ENCODE measurements at regions not wholly inside any gene's neighbourhood (a gene's known extent, or its start where the extent isn't known, plus 50 kb on each side); places are given as distances from the start of the nearest gene placed in this dataset.

GRCh38 chr3:71921036-71921435 lies 136.1 kb upstream of the PROK2 start:
- Histone ChIP-seq H3K27ac (ENCODE audit: low read depth, low read length) (no peak overlapping the region), H3K36me3 (ENCODE audit: control insufficient read depth, insufficient read depth, low read length) (no peaks in the 10 kb centered on the region), H3K9ac (ENCODE audit: extremely low read depth, low read length, poor library complexity, severe bottlenecking) (no peak overlapping the region), H3K27me3 (ENCODE audit: control insufficient read depth, insufficient read depth, low read length, poor library complexity, severe bottlenecking) (peaks cover 24% of the 10 kb centered on the region), H3K9me3 (ENCODE audit: control insufficient read depth, low read length) (no peaks in the 10 kb centered on the region), H3K4me1 (ENCODE audit: control insufficient read depth, insufficient read depth, low read length) (no peaks in the 10 kb centered on the region), H3K4me3 (ENCODE audit: low read length) (no peak overlapping the region)
- peaks cover 21% of the 10 kb centered on the region for H3K4me1 Mint-ChIP-seq
- no peak overlapping the region for H3K4me3 Mint-ChIP-seq
- no peak for TF ChIP-seq CTCF (conservative IDR thresholded peaks at IDR 0.05)
- H3K9me3 Mint-ChIP-seq: no peaks in the 10 kb centered on the region
- no peak overlapping the region for H3K27ac Mint-ChIP-seq
- no peak for DNase-seq
- WGBS, 2 experiments (ENCODE audit: insufficient coverage in 1 of 2, insufficient read length in 1 of 2): 90 to 95% methylated on average over 1 of the region's 1 CpG
- H3K27me3 Mint-ChIP-seq (ENCODE audit: insufficient read depth): peaks cover 39% of the 10 kb centered on the region
- H3K36me3 Mint-ChIP-seq (ENCODE audit: low read depth): no peaks in the 10 kb centered on the region

- H3K4me3 ChIP-seq (ENCODE audit: low read length): no peak overlapping the region
- no peak for TF ChIP-seq CTCF (conservative IDR thresholded peaks at IDR 0.05)
- no peaks in the 10 kb centered on the region for H3K36me3 Mint-ChIP-seq (ENCODE audit: low read depth)
- no peaks in the 10 kb centered on the region for H3K4me1 ChIP-seq (ENCODE audit: control insufficient read depth, insufficient read depth, low read length)
- H3K27me3 ChIP-seq (ENCODE audit: control insufficient read depth, insufficient read depth, low read length, poor library complexity, severe bottlenecking): peaks cover 17% of the 10 kb centered on the region
- H3K9me3 ChIP-seq (ENCODE audit: control insufficient read depth, low read length): no peaks in the 10 kb centered on the region
- no peak overlapping the region for H3K27ac ChIP-seq (ENCODE audit: low read depth, low read length)
- H3K27me3 Mint-ChIP-seq (ENCODE audit: insufficient read depth): peaks cover 33% of the 10 kb centered on the region
- H3K9ac ChIP-seq (ENCODE audit: extremely low read depth, low read length, poor library complexity, severe bottlenecking): no peak overlapping the region
- peaks cover 9% of the 10 kb centered on the region for H3K4me1 Mint-ChIP-seq
- H3K36me3 ChIP-seq (ENCODE audit: control insufficient read depth, insufficient read depth, low read length): no peaks in the 10 kb centered on the region
- no peak overlapping the region for H3K27ac Mint-ChIP-seq
- no peak overlapping the region for H3K4me3 Mint-ChIP-seq
- no peak for DNase-seq
- 93 to 95% methylated on average over 3 of the region's 3 CpGs for WGBS, 2 experiments (ENCODE audit: insufficient coverage in 1 of 2, insufficient read length in 1 of 2)
- no peaks in the 10 kb centered on the region for H3K9me3 Mint-ChIP-seq
These were observed 134.6 kb upstream of the PROK2 start for GRCh38 chr3:71919572-71919971.

- no peaks in the 10 kb centered on the region for H3K4me1 ChIP-seq (ENCODE audit: control insufficient read depth, insufficient read depth, low read length)
- Mint-ChIP-seq H3K36me3 (ENCODE audit: low read depth) (no peaks in the 10 kb centered on the region), H3K4me3 (no peak overlapping the region), H3K4me1 (peaks cover 9% of the 10 kb centered on the region), H3K27ac (no peak overlapping the region), H3K9me3 (no peaks in the 10 kb centered on the region), H3K27me3 (ENCODE audit: insufficient read depth) (peaks cover 28% of the 10 kb centered on the region)
- no peak overlapping the region for H3K27ac ChIP-seq (ENCODE audit: low read depth, low read length)
- no peak for TF ChIP-seq CTCF (conservative IDR thresholded peaks at IDR 0.05)
- no peaks in the 10 kb centered on the region for H3K9me3 ChIP-seq (ENCODE audit: control insufficient read depth, low read length)
- H3K27me3 ChIP-seq (ENCODE audit: control insufficient read depth, insufficient read depth, low read length, poor library complexity, severe bottlenecking): peaks cover 13% of the 10 kb centered on the region
- no peak overlapping the region for H3K9ac ChIP-seq (ENCODE audit: extremely low read depth, low read length, poor library complexity, severe bottlenecking)
- WGBS, 2 experiments (ENCODE audit: insufficient coverage in 1 of 2, insufficient read length in 1 of 2): 86 to 95% methylated on average over 2 of the region's 2 CpGs
- DNase-seq: no peak
- no peaks in the 10 kb centered on the region for H3K36me3 ChIP-seq (ENCODE audit: control insufficient read depth, insufficient read depth, low read length)
- H3K4me3 ChIP-seq (ENCODE audit: low read length): no peak overlapping the region
These were observed 132.6 kb upstream of the PROK2 start for GRCh38 chr3:71917545-71917944.
